ENCODE measurements at regions not wholly inside any gene's neighbourhood (a gene's known extent, or its start where the extent isn't known, plus 50 kb on each side); places are given as distances from the start of the nearest gene placed in this dataset.

DNA sequence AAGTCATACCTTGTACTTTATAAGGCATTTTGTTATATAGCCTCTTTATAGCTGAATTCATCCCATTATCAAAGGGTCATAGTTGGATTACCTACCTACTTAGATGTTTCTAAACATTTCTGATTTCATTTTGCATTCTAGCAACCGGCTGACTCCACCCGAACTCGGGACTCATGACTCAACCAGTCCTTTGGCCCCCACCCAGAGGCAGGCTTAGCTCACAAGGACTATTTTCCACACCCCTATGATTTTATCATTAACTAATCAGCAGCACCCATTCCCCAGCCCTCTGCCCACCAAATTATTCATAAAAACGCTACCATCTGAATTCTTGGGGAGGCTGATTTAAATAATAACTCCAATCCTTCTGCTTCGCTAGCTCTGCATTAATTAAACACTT, 79.9 kb upstream of the EGFL6 start:
- TF ChIP-seq, protein P1, sequence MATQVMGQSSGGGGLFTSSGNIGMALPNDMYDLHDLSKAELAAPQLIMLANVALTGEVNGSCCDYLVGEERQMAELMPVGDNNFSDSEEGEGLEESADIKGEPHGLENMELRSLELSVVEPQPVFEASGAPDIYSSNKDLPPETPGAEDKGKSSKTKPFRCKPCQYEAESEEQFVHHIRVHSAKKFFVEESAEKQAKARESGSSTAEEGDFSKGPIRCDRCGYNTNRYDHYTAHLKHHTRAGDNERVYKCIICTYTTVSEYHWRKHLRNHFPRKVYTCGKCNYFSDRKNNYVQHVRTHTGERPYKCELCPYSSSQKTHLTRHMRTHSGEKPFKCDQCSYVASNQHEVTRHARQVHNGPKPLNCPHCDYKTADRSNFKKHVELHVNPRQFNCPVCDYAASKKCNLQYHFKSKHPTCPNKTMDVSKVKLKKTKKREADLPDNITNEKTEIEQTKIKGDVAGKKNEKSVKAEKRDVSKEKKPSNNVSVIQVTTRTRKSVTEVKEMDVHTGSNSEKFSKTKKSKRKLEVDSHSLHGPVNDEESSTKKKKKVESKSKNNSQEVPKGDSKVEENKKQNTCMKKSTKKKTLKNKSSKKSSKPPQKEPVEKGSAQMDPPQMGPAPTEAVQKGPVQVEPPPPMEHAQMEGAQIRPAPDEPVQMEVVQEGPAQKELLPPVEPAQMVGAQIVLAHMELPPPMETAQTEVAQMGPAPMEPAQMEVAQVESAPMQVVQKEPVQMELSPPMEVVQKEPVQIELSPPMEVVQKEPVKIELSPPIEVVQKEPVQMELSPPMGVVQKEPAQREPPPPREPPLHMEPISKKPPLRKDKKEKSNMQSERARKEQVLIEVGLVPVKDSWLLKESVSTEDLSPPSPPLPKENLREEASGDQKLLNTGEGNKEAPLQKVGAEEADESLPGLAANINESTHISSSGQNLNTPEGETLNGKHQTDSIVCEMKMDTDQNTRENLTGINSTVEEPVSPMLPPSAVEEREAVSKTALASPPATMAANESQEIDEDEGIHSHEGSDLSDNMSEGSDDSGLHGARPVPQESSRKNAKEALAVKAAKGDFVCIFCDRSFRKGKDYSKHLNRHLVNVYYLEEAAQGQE (IDR thresholded peaks at IDR 0.05; ENCODE audit: low read depth, low read length), result no peak
- TF ChIP-seq, protein P2, sequence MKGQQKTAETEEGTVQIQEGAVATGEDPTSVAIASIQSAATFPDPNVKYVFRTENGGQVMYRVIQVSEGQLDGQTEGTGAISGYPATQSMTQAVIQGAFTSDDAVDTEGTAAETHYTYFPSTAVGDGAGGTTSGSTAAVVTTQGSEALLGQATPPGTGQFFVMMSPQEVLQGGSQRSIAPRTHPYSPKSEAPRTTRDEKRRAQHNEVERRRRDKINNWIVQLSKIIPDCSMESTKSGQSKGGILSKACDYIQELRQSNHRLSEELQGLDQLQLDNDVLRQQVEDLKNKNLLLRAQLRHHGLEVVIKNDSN (IDR thresholded peaks at IDR 0.05; ENCODE audit: borderline replicate concordance, low read depth), result no peak
- TF ChIP-seq, protein P3, sequence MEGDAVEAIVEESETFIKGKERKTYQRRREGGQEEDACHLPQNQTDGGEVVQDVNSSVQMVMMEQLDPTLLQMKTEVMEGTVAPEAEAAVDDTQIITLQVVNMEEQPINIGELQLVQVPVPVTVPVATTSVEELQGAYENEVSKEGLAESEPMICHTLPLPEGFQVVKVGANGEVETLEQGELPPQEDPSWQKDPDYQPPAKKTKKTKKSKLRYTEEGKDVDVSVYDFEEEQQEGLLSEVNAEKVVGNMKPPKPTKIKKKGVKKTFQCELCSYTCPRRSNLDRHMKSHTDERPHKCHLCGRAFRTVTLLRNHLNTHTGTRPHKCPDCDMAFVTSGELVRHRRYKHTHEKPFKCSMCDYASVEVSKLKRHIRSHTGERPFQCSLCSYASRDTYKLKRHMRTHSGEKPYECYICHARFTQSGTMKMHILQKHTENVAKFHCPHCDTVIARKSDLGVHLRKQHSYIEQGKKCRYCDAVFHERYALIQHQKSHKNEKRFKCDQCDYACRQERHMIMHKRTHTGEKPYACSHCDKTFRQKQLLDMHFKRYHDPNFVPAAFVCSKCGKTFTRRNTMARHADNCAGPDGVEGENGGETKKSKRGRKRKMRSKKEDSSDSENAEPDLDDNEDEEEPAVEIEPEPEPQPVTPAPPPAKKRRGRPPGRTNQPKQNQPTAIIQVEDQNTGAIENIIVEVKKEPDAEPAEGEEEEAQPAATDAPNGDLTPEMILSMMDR (IDR thresholded peaks at IDR 0.05), result no peak
- TF ChIP-seq ELF1 (IDR thresholded peaks at IDR 0.05) (no peak), GATA2 (CRISPR knock-in tag; IDR thresholded peaks at IDR 0.05) (no peak), POLR2AphosphoS5 (IDR thresholded peaks at IDR 0.05; ENCODE audit: low read depth, low read length) (no peak), SMC3 (IDR thresholded peaks at IDR 0.05; ENCODE audit: low read depth, low read length) (no peak), GABPA (IDR thresholded peaks at IDR 0.05; ENCODE audit: low read depth) (no peak), YY1 (IDR thresholded peaks at IDR 0.05; ENCODE audit: low read depth) (no peak), USF2 (IDR thresholded peaks at IDR 0.05; ENCODE audit: borderline replicate concordance, low read depth, low read length) (no peak)
